Fibroblast of skin of scalp (primary cell): ENCODE measurements at regions not wholly inside any gene's neighbourhood (a gene's known extent, or its start where the extent isn't known, plus 50 kb on each side); places are given as distances from the start of the nearest gene placed in this dataset.

Experiments used
- DNase-seq: peaks from one replicate; pipeline ENCODE4 v3.0.0-alpha.2; 2013

GRCh38 chr11:30159546-30159945 is 71.3 kb upstream of the FSHB start:
- DNase-seq: no peak

- DNase-seq: no peak
Observed at GRCh38 chr11:30165652-30166051, 65.2 kb upstream of the FSHB start.

- DNase-seq: no peak
Observed at GRCh38 chr11:30171661-30172060, 59.2 kb upstream of the FSHB start.

GRCh38 chr11:30172158-30172557 is 58.7 kb upstream of the FSHB start:
- DNase-seq: no peak

- DNase-seq: peak; percentile 11
Observed at GRCh38 chr11:30172883-30173311, 57.9 kb upstream of the FSHB start.

- peak; percentile 9 for DNase-seq
Observed at GRCh38 chr11:30174265-30175020, 56.4 kb upstream of the FSHB start.
